Prostate gland (tissue), 2 donors: ENCODE measurements at regions not wholly inside any gene's neighbourhood (a gene's known extent, or its start where the extent isn't known, plus 50 kb on each side); places are given as distances from the start of the nearest gene placed in this dataset.

ENCODE experiments used
- POLR2A ChIP-seq: fragments of 450-650 bp; IDR thresholded peaks from one replicate; pipeline ENCODE4 v1.6.1; 2016; ENCODE audit warnings: antibody characterized with exemption, mild to moderate bottlenecking
- POLR2AphosphoS5 ChIP-seq: sonication (generic); formaldehyde crosslinking; IDR thresholded peaks from one replicate; pipeline ENCODE4 v1.6.1; 2017; ENCODE audit warnings: antibody characterized with exemption
- TF ChIP-seq, protein P1 (sequence below), 4 experiments: fragments of 200-600 bp in 2 of 4; fragments of 450-650 bp in 2 of 4; sonication (generic) in 2 of 4; IDR thresholded peaks; 1 replicate in 3 of 4; 2 replicates in 1 of 4; pipeline ENCODE4 v1.5.1; 2016 to 2019; ENCODE audit warnings: antibody characterized with exemption in 4 of 4, mild to moderate bottlenecking in 2 of 4, moderate library complexity in 2 of 4

- no peak for TF ChIP-seq POLR2A
- TF ChIP-seq, protein P1, sequence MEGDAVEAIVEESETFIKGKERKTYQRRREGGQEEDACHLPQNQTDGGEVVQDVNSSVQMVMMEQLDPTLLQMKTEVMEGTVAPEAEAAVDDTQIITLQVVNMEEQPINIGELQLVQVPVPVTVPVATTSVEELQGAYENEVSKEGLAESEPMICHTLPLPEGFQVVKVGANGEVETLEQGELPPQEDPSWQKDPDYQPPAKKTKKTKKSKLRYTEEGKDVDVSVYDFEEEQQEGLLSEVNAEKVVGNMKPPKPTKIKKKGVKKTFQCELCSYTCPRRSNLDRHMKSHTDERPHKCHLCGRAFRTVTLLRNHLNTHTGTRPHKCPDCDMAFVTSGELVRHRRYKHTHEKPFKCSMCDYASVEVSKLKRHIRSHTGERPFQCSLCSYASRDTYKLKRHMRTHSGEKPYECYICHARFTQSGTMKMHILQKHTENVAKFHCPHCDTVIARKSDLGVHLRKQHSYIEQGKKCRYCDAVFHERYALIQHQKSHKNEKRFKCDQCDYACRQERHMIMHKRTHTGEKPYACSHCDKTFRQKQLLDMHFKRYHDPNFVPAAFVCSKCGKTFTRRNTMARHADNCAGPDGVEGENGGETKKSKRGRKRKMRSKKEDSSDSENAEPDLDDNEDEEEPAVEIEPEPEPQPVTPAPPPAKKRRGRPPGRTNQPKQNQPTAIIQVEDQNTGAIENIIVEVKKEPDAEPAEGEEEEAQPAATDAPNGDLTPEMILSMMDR (IDR thresholded peaks at IDR 0.05): no peak
- no peak for TF ChIP-seq POLR2AphosphoS5
These were observed 307.1 kb downstream of the MTERF1 start for GRCh38 chr7:91573405-91573804.
